ENCODE measurements at regions not wholly inside any gene's neighbourhood (a gene's known extent, or its start where the extent isn't known, plus 50 kb on each side); places are given as distances from the start of the nearest gene placed in this dataset.
A peak's percentile ranks its signal among the peaks of the same experiment; 100 is the strongest.
"Not testable (repeated sequence)": the region's sequence is repeated elsewhere in the genome, so short reads cannot be mapped to it uniquely, and the experiment has no call there.

DNA sequence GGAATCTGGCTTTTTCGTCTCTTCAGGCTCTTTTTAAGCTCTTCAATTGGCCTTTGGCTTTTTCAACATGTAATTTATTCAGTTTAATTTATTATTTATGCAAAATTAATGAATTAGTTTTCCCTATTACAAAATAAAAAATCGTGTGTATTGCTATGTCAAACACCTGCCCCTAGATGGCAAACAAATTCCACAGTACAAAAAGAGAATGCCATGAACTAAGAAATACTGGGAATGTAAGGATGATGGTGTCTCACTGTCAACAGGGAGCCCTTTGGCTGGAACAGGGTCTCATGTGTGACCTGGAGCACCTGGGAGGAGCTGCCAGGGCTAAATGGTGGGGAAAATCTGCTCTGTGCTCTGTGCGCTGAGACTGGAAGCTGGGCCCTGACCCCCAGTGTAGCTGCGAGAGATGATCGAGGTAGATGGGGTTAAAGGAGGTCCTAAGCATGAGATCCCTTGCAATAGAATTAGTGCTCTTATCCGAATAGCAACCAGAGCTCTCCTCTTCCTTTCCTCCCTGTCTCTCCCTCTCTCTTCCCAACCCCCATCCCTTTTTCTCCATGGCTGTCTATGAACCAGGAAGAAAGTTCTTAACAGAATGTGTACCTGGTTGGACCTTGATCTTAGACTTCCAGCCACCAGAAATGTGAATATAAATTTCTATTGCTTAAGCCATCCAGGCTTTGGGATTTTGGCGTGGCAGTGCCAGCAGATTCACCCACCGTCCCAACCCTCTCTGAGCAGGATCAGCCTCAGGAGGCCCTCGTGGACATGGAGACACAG, 1183.5 kb downstream of the RPIA start:
- not testable (repeated sequence) for DNase-seq (ENCODE audit: low read depth)

DNA sequence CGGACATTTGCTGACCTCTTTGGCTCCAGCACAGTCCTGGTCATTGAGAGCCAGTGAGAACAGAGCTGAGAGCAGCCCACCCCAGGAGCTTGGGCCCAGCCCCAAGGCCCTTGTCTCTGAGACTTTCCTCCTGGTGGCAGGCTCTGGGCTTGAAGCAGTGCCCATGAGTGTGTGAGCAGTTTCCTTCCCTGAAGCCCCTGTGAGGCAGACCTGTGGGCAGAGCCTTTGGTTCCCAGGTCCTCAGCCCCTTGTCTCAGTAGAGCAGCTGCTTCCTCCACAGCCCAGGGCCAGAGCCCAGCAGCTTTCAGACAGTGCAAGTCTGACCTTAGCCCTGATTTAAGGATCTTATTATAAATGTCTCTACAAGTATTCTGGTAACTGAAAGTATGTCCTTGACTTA, 1185.0 kb downstream of the RPIA start:
- not testable (repeated sequence) for DNase-seq (ENCODE audit: low read depth)

DNA sequence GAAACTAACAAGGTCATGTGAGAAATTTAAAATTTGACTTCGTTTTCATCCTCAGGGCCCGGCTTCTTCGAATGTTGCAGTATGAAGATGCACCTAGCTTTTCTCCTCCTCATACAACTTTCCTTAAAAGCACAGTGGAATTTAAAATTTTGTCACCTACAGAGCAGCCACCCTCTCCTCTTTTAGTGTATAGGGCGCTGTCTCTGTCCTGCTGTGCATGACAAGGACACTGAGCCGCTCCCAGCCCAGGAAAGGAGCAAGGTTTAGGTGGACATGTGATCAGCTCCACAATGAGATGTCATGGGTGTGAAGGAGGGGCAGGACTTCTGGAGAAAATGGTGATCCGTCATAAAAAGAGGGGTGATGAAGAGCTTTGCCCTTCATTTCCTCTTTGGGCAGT, 1185.4 kb downstream of the RPIA start:
- DNase-seq (ENCODE audit: low read depth): not testable (repeated sequence)

DNA sequence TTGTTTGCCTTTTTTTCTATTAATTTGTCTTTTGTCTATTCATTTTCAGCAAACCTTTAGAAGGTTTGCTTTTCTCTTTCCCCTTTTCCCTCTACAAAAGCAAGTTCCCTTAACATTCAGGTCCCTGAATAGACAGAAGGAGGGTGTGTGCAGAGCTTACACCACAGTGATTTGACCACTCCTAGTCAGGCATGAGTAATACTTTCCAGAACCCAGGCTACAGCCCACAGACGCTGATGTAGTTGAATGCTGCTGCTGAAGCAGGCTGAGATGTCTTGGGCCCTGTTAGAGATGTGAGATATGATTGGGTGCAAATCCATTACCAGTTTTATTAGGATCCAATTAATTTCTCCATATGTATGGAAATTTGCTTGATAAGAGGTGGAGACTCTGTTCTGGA, 1191.4 kb downstream of the RPIA start:
- DNase-seq (ENCODE audit: low read depth): not testable (repeated sequence)

GRCh38 chr2:89883624-89884023, 1192.2 kb downstream of the RPIA start:
- not testable (repeated sequence) for DNase-seq (ENCODE audit: low read depth)

DNA sequence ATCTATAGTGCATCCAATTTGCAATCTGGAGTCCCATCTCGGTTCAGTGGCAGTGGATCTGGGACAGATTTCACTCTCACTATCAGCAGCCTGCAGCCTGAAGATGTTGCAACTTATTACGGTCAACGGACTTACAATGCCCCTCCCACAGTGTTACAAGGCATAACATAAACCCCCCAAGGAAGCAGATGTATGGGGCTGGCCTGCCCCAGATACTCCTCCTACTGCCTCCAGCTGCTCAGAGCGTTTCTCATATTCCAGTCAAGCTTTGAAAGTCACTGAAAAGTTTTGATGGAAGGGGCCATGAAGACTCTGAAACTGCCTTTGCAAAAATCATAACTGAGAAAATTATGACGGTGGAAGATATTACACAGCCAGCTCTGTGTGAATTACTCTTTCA, 1193.6 kb downstream of the RPIA start:
- not testable (repeated sequence) for DNase-seq (ENCODE audit: low read depth)

GRCh38 chr2:89888693-89889092, 1197.2 kb downstream of the RPIA start:
- DNase-seq (ENCODE audit: low read depth): not testable (repeated sequence)

GRCh38 chr2:89890185-89890773, 1198.8 kb downstream of the RPIA start:
- DNase-seq (ENCODE audit: low read depth): not testable (repeated sequence)

DNA sequence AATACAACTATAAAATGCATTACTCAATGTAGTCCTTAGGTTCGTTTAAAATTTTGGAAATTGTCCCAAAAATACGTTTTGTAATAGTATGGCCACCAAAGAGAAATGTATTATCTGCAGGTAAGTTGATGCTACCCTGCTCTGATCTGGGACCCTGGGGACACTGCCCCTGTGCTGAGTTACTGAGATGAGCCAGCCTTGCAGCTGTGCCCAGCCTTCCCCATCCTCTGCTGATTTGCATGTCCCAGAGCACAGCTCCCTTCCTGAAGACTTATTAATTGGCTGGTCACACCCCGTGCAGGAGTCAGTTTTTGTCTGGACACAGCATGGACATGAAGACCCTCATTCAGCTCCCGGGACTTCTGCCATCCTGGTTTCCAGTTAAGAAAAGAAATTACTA, 1203.5 kb downstream of the RPIA start:
- not testable (repeated sequence) for DNase-seq (ENCODE audit: low read depth)

- not testable (repeated sequence) for DNase-seq (ENCODE audit: low read depth)
Measured at GRCh38 chr2:89895629-89896028, 1204.2 kb downstream of the RPIA start.

- DNase-seq (ENCODE audit: low read depth): not testable (repeated sequence)
Measured at GRCh38 chr2:89927018-89927417, 1235.5 kb downstream of the RPIA start.

GRCh38 chr2:89935436-89935835, 1244.0 kb downstream of the RPIA start:
- DNase-seq (ENCODE audit: low read depth): peak; percentile 42

GRCh38 chr2:89936011-89936410, 1244.5 kb downstream of the RPIA start:
- not testable (repeated sequence) for DNase-seq (ENCODE audit: low read depth)

GRCh38 chr2:89936559-89936958, 1245.1 kb downstream of the RPIA start:
- DNase-seq (ENCODE audit: low read depth): not testable (repeated sequence)

- DNase-seq (ENCODE audit: low read depth): not testable (repeated sequence)
Measured at GRCh38 chr2:89938756-89939155, 1247.3 kb downstream of the RPIA start.

DNA sequence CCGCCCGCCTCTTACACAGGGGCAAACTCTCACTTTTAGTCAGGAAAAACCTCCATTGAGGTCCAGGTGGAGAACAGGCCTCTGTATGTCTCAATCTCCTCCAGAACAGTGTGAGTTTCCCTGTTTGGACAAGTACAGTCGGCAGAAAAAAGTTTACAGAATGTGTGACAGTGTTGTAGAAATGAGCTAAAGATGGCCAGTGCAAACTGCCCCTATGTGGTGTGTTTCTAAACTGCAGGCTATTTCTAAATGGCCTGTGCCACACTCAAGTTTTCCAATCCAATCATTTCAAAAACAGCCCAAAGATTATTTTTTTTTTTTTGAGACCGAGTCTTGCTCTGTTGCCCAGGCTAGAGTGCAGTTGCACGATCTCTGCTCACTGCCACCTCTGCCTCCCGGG, 1252.8 kb downstream of the RPIA start:
- DNase-seq (ENCODE audit: low read depth): not testable (repeated sequence)

DNA sequence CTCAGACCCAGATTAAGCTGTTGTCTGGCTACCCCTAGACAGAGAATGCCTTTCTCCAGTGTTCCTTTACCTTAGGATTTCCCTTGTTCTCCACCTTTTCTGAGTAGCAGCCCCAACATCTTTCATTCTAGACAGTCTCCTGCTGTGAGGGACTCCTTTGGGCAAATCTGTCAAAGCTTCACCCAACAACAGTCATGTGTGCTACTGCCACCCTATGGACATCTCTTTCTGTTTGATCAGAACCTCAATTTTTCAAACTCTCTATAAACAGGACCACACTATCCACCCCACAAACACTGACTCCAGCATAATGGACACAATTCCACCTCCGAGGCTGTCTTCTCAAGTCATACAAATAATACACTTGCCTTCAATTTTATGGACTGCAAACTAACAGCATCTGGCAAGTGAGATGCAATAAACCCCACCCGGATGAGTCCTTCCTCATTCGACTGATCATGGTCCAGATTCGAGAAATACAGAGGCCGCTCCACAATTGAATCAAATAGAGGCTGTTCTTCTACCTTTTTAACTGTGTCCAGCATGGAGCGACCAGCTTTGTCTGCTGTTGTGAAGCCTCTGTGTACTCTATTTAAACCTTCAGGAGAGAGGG, 1253.6 kb downstream of the RPIA start:
- DNase-seq (ENCODE audit: low read depth): not testable (repeated sequence)

- not testable (repeated sequence) for DNase-seq (ENCODE audit: low read depth)
Measured at GRCh38 chr2:89947208-89947815, 1255.8 kb downstream of the RPIA start.

DNA sequence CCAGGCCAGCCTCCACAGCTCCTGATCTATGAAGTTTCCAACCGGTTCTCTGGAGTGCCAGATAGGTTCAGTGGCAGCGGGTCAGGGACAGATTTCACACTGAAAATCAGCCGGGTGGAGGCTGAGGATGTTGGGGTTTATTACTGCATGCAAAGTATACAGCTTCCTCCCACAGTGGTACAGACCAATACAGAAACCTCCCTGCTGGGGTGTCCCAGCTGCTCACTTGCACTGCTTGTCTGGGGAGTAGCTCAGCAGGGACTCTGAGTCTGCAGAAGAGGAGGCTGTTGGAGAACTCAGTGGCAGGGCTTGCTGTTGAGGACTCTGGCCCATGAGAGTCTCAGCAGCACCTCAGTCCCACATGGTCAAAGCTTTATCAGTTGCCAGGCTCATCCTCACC, 1256.6 kb downstream of the RPIA start:
- DNase-seq (ENCODE audit: low read depth): not testable (repeated sequence)

GRCh38 chr2:89950807-89951206, 1259.3 kb downstream of the RPIA start:
- DNase-seq (ENCODE audit: low read depth): not testable (repeated sequence)

DNA sequence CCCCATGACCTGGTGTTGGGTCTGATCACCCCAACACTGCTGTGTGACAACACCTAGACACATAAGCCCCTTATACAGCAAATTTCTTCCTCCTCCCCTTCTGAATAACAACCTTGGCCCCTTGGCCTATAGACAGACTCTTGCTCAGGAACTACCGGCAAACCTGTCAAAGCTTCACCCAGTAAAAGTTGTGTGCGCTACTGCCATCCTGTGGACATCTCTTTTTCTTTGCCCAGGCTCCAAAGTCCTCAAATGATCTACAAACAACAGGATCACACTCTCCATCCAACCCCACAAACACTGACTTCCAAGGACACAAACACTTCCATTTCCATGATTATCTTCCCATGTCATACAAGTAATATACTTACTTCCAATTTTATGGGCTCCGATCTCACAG, 1265.8 kb downstream of the RPIA start:
- DNase-seq (ENCODE audit: low read depth): not testable (repeated sequence)

- DNase-seq (ENCODE audit: low read depth): not testable (repeated sequence)
Measured at GRCh38 chr2:89959729-89960378, 1268.4 kb downstream of the RPIA start.

Measured in GM04503 (cell line).